HEK293 (cell line): ENCODE measurements at regions not wholly inside any gene's neighbourhood (a gene's known extent, or its start where the extent isn't known, plus 50 kb on each side); places are given as distances from the start of the nearest gene placed in this dataset.
"Not testable (repeated sequence)": the region's sequence is repeated elsewhere in the genome, so short reads cannot be mapped to it uniquely, and the experiment has no call there.

Experiments used
- CTCF ChIP-seq: fragments of 450-650 bp; formaldehyde crosslinking; IDR thresholded peaks from 2 replicates; pipeline ENCODE4 v1.5.1; 2016; ENCODE audit warnings: missing biosample characterization, missing genetic modification characterization
- HOXD13 ChIP-seq: sonication (generic); formaldehyde crosslinking; IDR thresholded peaks from 2 replicates; pipeline ENCODE4 v1.8.0; 2022; ENCODE audit warnings: missing genetic modification reagents, borderline replicate concordance
- MYNN ChIP-seq: fragments of 450-650 bp; formaldehyde crosslinking; IDR thresholded peaks from 2 replicates; pipeline ENCODE4 v1.5.1; 2016; ENCODE audit warnings: missing biosample characterization, missing genetic modification characterization, borderline replicate concordance
- PRDM6 ChIP-seq: fragments of 450-650 bp; formaldehyde crosslinking; IDR thresholded peaks from 2 replicates; pipeline ENCODE4 v1.5.1; 2017; ENCODE audit warnings: missing biosample characterization, missing genetic modification characterization
- TCF7L2 ChIP-seq: IDR thresholded peaks from 2 replicates; pipeline ENCODE4 v1.6.1; 2011; ENCODE audit warnings: low read depth, mild to moderate bottlenecking, inconsistent platforms, low read length, moderate library complexity, borderline replicate concordance
- YY2 ChIP-seq: fragments of 450-650 bp; formaldehyde crosslinking; IDR thresholded peaks from 2 replicates; pipeline ENCODE4 v1.5.1; 2016; ENCODE audit warnings: missing biosample characterization, missing genetic modification characterization
- ZBTB10 ChIP-seq: fragments of 450-650 bp; formaldehyde crosslinking; IDR thresholded peaks from 2 replicates; pipeline ENCODE4 v1.5.1; 2016; ENCODE audit warnings: missing biosample characterization, missing genetic modification characterization
- ZBTB17 ChIP-seq: fragments of 450-650 bp; formaldehyde crosslinking; IDR thresholded peaks from 2 replicates; pipeline ENCODE4 v1.5.1; 2016; ENCODE audit warnings: missing biosample characterization, missing genetic modification characterization
- ZNF280D ChIP-seq: fragments of 450-650 bp; formaldehyde crosslinking; IDR thresholded peaks from 2 replicates; pipeline ENCODE4 v1.5.1; 2016; ENCODE audit warnings: missing biosample characterization, missing genetic modification characterization
- ZNF416 ChIP-seq: fragments of 450-650 bp; formaldehyde crosslinking; IDR thresholded peaks from 2 replicates; pipeline ENCODE4 v1.5.1; 2016; ENCODE audit warnings: missing biosample characterization, missing genetic modification characterization
- ZNF510 ChIP-seq: fragments of 450-650 bp; formaldehyde crosslinking; IDR thresholded peaks from 2 replicates; pipeline ENCODE4 v1.5.1; 2018; ENCODE audit warnings: mild to moderate bottlenecking, missing genetic modification characterization, missing biosample characterization; ENCODE audit not compliant: insufficient replicate concordance
- ZNF555 ChIP-seq: fragments of 450-650 bp; formaldehyde crosslinking; conservative IDR thresholded peaks from 2 replicates; pipeline ENCODE4 v1.5.1; 2017; ENCODE audit warnings: missing biosample characterization, mild to moderate bottlenecking, missing genetic modification characterization, inconsistent platforms
- ZNF704 ChIP-seq: fragments of 450-650 bp; formaldehyde crosslinking; IDR thresholded peaks from 2 replicates; pipeline ENCODE4 v1.5.1; 2016; ENCODE audit warnings: missing biosample characterization, missing genetic modification characterization
- ZNF830 ChIP-seq: fragments of 450-650 bp; IDR thresholded peaks from 2 replicates; pipeline ENCODE4 v1.5.0; 2018; ENCODE audit warnings: missing biosample characterization, missing genetic modification characterization, low read depth, mild to moderate bottlenecking, moderate library complexity

- not testable (repeated sequence) for TF ChIP-seq CTCF (tag by site-specific recombination); TCF7L2; ZBTB17 (tag by site-specific recombination); HOXD13 (CRISPR knock-in tag); ZBTB10 (tag by site-specific recombination); MYNN (tag by site-specific recombination); YY2 (tag by site-specific recombination); PRDM6; ZNF280D (tag by site-specific recombination); ZNF416; ZNF704 (tag by site-specific recombination); ZNF510 (tag by site-specific recombination); ZNF830 (tag by site-specific recombination); ZNF555 (tag by site-specific recombination)
Observed at GRCh38 chr5:100011160-100011559, 524.0 kb upstream of the FAM174A start.
